ENCODE measurements at regions not wholly inside any gene's neighbourhood (a gene's known extent, or its start where the extent isn't known, plus 50 kb on each side); places are given as distances from the start of the nearest gene placed in this dataset.

DNA sequence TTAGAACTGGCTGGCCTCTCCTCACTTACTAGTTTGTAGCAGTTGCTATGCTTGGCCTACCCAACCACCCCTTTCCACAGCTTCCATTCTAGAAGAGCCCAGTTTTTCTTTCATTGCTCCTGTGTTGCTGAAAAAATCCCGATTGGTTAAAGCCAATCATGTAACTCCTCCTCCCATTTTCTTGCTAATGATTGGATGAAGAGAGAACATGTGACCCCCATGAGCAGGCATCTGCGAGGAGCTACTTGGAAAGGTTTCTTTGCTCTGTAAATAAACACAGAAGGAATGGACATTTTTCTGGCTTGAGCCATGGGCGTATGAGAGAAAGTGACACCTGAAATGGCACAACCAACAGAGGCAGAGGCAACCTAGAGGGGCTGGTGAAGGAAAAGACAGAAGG lies 773.8 kb upstream of the TBX3 start:
- TF ChIP-seq SUZ12 (IDR thresholded peaks at IDR 0.05; ENCODE audit: extremely low read depth, insufficient read depth, insufficient read length) (no peak), ZNF274 (IDR thresholded peaks at IDR 0.05; ENCODE audit: low read depth, low read length) (no peak)

All from NT2/D1 (cell line).